ENCODE measurements at regions not wholly inside any gene's neighbourhood (a gene's known extent, or its start where the extent isn't known, plus 50 kb on each side); places are given as distances from the start of the nearest gene placed in this dataset.

DNA sequence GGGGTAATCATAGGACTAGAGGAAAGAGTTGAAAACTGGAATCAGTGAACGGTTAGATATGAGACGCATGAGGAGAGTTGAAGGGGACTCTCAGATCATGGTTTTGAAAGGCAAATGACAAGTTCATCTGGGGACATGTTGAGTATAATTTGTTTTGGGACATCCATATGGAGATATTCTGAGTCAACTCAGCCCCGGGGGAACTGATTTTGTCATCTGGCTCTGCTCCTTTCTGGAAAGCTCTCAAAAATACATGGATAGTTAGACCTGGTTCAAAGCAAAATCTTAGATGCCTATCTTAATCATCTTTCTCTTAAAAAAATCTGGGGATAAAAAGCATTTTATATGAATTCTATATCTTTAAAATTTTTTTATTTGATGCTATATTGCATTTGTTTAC lies 161.2 kb downstream of the SNX18 start:
- DNase-seq (ENCODE audit: low spot score) = no peak
- Mint-ChIP-seq H3K4me3 (ENCODE audit: unreplicated experiment) (no peak overlapping the region), H3K4me1 (ENCODE audit: unreplicated experiment) (peaks cover 6% of the 10 kb centered on the region), H3K27me3 (ENCODE audit: unreplicated experiment) (peaks cover 4% of the 10 kb centered on the region), H3K9me3 (ENCODE audit: unreplicated experiment) (no peaks in the 10 kb centered on the region), H3K36me3 (ENCODE audit: low read depth, unreplicated experiment) (no peaks in the 10 kb centered on the region), H3K27ac (ENCODE audit: unreplicated experiment) (no peak overlapping the region)
- TF ChIP-seq, protein P1, sequence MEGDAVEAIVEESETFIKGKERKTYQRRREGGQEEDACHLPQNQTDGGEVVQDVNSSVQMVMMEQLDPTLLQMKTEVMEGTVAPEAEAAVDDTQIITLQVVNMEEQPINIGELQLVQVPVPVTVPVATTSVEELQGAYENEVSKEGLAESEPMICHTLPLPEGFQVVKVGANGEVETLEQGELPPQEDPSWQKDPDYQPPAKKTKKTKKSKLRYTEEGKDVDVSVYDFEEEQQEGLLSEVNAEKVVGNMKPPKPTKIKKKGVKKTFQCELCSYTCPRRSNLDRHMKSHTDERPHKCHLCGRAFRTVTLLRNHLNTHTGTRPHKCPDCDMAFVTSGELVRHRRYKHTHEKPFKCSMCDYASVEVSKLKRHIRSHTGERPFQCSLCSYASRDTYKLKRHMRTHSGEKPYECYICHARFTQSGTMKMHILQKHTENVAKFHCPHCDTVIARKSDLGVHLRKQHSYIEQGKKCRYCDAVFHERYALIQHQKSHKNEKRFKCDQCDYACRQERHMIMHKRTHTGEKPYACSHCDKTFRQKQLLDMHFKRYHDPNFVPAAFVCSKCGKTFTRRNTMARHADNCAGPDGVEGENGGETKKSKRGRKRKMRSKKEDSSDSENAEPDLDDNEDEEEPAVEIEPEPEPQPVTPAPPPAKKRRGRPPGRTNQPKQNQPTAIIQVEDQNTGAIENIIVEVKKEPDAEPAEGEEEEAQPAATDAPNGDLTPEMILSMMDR (IDR thresholded peaks at IDR 0.05; ENCODE audit: unreplicated experiment) = no peak

DNA sequence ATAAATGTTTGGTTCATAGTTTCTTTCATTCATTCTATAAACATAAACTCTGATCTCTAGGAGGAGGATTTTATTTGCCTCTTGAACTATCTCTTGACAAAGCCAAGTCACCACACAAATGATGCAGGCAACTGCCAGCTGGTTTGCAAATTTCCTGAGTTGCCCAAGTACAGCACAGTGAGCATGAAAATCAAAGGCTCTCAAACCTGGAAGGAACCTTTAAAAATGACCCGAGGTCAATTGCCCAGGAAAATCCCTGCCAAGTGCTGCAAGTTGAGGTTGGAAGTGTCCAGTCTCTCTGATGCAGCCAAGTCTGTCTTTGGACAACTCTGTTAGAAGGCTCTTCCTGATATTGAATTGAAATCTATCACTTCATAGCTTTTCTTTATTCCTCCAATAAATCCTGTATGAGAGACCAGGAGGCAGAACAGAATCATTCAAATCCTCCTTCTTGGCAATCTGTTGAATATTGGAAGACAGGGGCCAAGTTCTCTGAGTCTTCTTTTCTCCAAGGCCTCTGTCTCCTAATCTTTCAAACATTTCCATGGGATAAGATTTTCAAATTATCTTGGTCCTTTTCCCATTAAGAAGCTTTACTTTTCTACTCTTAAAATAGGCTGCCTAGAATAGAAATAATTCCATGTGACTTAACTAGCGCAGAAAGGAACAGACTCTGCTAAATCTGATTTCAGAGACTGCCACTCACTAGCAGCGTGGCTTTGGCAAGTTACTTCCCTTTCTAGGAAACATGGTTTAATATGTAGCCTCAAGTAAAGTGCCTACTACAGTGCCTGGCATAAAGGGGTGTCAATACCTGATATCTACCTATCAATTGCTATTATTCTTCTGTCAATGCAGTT lies 159.2 kb downstream of the SNX18 start:
- H3K27ac Mint-ChIP-seq (ENCODE audit: unreplicated experiment) = no peak overlapping the region
- H3K36me3 Mint-ChIP-seq (ENCODE audit: low read depth, unreplicated experiment) = peaks cover 5% of the 10 kb centered on the region
- TF ChIP-seq, protein P1 (IDR thresholded peaks at IDR 0.05; ENCODE audit: unreplicated experiment) = no peak
- no peak for DNase-seq (ENCODE audit: low spot score)
- no peak overlapping the region for H3K4me3 Mint-ChIP-seq (ENCODE audit: unreplicated experiment)
- H3K9me3 Mint-ChIP-seq (ENCODE audit: unreplicated experiment) = peaks cover 4% of the 10 kb centered on the region
- peaks cover 7% of the 10 kb centered on the region for H3K4me1 Mint-ChIP-seq (ENCODE audit: unreplicated experiment)
- H3K27me3 Mint-ChIP-seq (ENCODE audit: unreplicated experiment) = peaks cover 4% of the 10 kb centered on the region

DNA sequence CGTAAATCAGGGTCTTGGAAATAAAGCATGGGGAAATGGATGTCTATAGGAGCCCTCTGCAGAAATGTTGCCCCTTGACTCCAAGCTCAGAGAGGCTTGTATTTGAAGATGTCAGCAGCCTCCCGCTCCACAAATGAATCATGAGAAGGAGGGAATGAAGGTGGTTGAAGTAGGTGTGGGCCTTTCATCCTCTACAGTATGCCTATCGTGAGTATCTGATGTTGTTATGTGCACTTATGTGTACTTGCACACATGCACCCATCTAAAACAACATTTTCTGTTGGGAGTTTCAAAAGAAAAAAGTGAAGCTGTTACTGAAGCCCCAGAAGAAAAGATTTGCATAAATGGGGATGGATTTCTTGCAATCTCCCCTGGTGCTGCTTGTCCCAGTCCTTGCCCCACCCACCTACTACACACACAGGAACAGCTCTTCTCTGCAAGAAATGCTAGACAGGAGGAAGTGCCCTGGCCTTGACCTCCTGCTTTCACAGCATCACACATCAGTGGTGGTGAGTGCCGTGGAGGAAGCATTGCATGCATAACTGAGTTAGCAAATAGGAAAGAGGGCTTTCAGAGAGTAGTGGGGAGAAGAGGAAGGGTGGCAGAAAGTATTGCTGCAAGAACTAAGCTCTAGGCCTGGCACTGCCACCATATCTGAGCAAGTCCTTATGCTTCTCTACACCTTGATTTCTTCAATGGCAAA lies 156.1 kb downstream of the SNX18 start:
- no peak overlapping the region for H3K4me3 Mint-ChIP-seq (ENCODE audit: unreplicated experiment)
- DNase-seq (ENCODE audit: low spot score) = no peak
- peaks cover 4% of the 10 kb centered on the region for H3K27me3 Mint-ChIP-seq (ENCODE audit: unreplicated experiment)
- TF ChIP-seq, protein P1 (IDR thresholded peaks at IDR 0.05; ENCODE audit: unreplicated experiment) = no peak
- H3K36me3 Mint-ChIP-seq (ENCODE audit: low read depth, unreplicated experiment) = peaks cover 9% of the 10 kb centered on the region
- peaks cover 4% of the 10 kb centered on the region for H3K9me3 Mint-ChIP-seq (ENCODE audit: unreplicated experiment)
- H3K27ac Mint-ChIP-seq (ENCODE audit: unreplicated experiment) = no peak overlapping the region
- peaks cover 10% of the 10 kb centered on the region for H3K4me1 Mint-ChIP-seq (ENCODE audit: unreplicated experiment)

DNA sequence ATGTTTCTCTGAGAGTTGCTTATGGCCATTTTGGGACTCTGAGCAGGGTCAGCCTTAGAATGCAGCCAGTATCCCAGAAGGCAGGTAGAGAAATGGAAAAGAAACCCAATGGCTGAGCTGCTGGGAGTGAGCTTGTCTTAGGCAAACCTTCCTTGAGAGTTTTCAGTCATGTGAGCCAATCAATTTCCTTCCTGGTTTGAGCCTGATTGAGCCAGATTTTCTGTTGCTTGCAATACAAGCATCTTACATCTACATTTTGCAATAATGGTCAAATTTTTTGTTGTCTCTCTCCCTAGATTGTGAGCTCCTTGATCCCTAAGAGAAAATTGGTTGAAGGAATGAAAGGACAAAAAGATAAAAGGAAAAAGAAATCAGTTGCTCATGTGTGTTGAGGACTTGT lies 155.3 kb downstream of the SNX18 start:
- H3K4me3 Mint-ChIP-seq (ENCODE audit: unreplicated experiment) = no peak overlapping the region
- peaks cover 10% of the 10 kb centered on the region for H3K9me3 Mint-ChIP-seq (ENCODE audit: unreplicated experiment)
- peaks cover 10% of the 10 kb centered on the region for H3K4me1 Mint-ChIP-seq (ENCODE audit: unreplicated experiment)
- DNase-seq (ENCODE audit: low spot score) = no peak
- H3K27me3 Mint-ChIP-seq (ENCODE audit: unreplicated experiment) = peaks cover 4% of the 10 kb centered on the region
- no peak overlapping the region for H3K27ac Mint-ChIP-seq (ENCODE audit: unreplicated experiment)
- peaks cover 16% of the 10 kb centered on the region for H3K36me3 Mint-ChIP-seq (ENCODE audit: low read depth, unreplicated experiment)
- TF ChIP-seq, protein P1 (IDR thresholded peaks at IDR 0.05; ENCODE audit: unreplicated experiment) = no peak

DNA sequence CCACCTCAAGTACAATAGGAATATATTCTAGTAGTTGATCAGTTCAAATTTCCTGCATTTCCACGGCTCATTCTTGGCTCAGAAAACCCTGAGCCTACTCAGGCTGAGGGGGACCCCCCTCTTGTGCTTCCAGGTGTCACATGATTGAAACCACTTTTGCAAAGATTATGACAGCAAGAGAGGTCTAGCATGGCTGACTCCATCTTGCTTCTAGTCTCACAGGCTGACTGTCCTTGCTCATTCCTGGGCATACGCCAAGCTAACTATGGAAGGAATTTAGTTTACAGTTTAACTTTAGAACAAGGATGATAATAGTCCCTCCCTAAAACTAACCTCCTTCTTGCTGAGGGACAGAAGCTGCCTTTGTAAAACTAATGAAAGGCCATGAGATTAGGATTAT lies 154.1 kb downstream of the SNX18 start:
- Mint-ChIP-seq H3K9me3 (ENCODE audit: unreplicated experiment) (peaks cover 10% of the 10 kb centered on the region), H3K27ac (ENCODE audit: unreplicated experiment) (no peak overlapping the region), H3K27me3 (ENCODE audit: unreplicated experiment) (peaks cover 4% of the 10 kb centered on the region), H3K4me1 (ENCODE audit: unreplicated experiment) (peaks cover 10% of the 10 kb centered on the region), H3K4me3 (ENCODE audit: unreplicated experiment) (no peak overlapping the region), H3K36me3 (ENCODE audit: low read depth, unreplicated experiment) (peaks cover 16% of the 10 kb centered on the region)
- no peak for DNase-seq (ENCODE audit: low spot score)
- TF ChIP-seq, protein P1 (IDR thresholded peaks at IDR 0.05; ENCODE audit: unreplicated experiment) = no peak

Measured in endothelial cell (in vitro differentiated cells).